GM23338 (cell line): ENCODE measurements at regions not wholly inside any gene's neighbourhood (a gene's known extent, or its start where the extent isn't known, plus 50 kb on each side); places are given as distances from the start of the nearest gene placed in this dataset.

ENCODE experiments used
- ATAC-seq: fragments of 200-7000 bp; cut with Tn5 transposase; 3 replicates; pipeline ENCODE4 v1.9.1; 2020
- DNase-seq: peaks from one replicate; pipeline ENCODE4 v3.0.0-alpha.2; 2015; ENCODE audit warnings: low spot score
- H2AFZ ChIP-seq: fragments of 200-600 bp; sonication (generic); 2 replicates; pipeline ENCODE4 v1.8.0; 2016; ENCODE audit warnings: antibody characterized with exemption, mild to moderate bottlenecking, moderate library complexity
- H3F3A ChIP-seq: fragments of 200-600 bp; sonication (generic); replicated peaks from 2 replicates; pipeline ENCODE4 v1.8.0; 2017; ENCODE audit warnings: antibody characterized with exemption, mixed run types, low read depth
- H3K27ac ChIP-seq: fragments of 200-600 bp; sonication (generic); 2 replicates; pipeline ENCODE4 v1.6.1; 2016; ENCODE audit warnings: low read depth
- H3K27me3 ChIP-seq: fragments of 200-600 bp; sonication (generic); 2 replicates; pipeline ENCODE4 v1.8.0; 2016; ENCODE audit warnings: mild to moderate bottlenecking, mixed run types, moderate library complexity; ENCODE audit not compliant: insufficient read depth
- H3K36me3 ChIP-seq: fragments of 200-600 bp; sonication (generic); 2 replicates; pipeline ENCODE4 v1.8.0; 2016; ENCODE audit warnings: mild to moderate bottlenecking; ENCODE audit not compliant: insufficient read depth
- H3K4me1 ChIP-seq: fragments of 200-600 bp; sonication (generic); 2 replicates; pipeline ENCODE4 v1.8.0; 2016; ENCODE audit warnings: mild to moderate bottlenecking, moderate library complexity; ENCODE audit not compliant: insufficient read depth
- H3K4me2 ChIP-seq: fragments of 200-600 bp; sonication (generic); 2 replicates; pipeline ENCODE4 v1.7.1; 2017; ENCODE audit warnings: mixed run types
- H3K4me3 ChIP-seq: fragments of 200-600 bp; sonication (generic); 2 replicates; pipeline ENCODE4 v1.6.1; 2016; ENCODE audit warnings: mixed run types
- H3K79me2 ChIP-seq: fragments of 200-600 bp; sonication (generic); replicated peaks from 2 replicates; pipeline ENCODE4 v1.8.0; 2017; ENCODE audit warnings: mild to moderate bottlenecking; ENCODE audit not compliant: insufficient read depth
- H3K9me2 ChIP-seq: fragments of 200-600 bp; sonication (generic); 2 replicates; pipeline ENCODE4 v1.8.0; 2017; ENCODE audit not compliant: insufficient read depth
- H4K20me1 ChIP-seq: fragments of 200-600 bp; sonication (generic); replicated peaks from 2 replicates; pipeline ENCODE4 v1.8.0; 2017; ENCODE audit warnings: mild to moderate bottlenecking; ENCODE audit not compliant: insufficient read depth
- H3K27ac Mint-ChIP-seq: 2 replicates; pipeline ENCODE4 v1.8.0; 2020; ENCODE audit warnings: inconsistent platforms, mild to moderate bottlenecking, moderate library complexity, mixed read lengths
- H3K27me3 Mint-ChIP-seq: 3 replicates; pipeline ENCODE4 v1.8.0; 2022; ENCODE audit warnings: low read depth, mild to moderate bottlenecking, moderate library complexity, mixed read lengths, inconsistent platforms; ENCODE audit not compliant: insufficient read depth, poor library complexity
- H3K36me3 Mint-ChIP-seq: 3 replicates; pipeline ENCODE4 v1.8.0; 2021; ENCODE audit warnings: low read depth, mild to moderate bottlenecking, inconsistent platforms, moderate library complexity, mixed read lengths
- H3K4me1 Mint-ChIP-seq: 3 replicates; pipeline ENCODE4 v1.8.0; 2020; ENCODE audit warnings: mild to moderate bottlenecking, inconsistent platforms, mixed read lengths
- H3K4me3 Mint-ChIP-seq: 3 replicates; pipeline ENCODE4 v1.8.0; 2021; ENCODE audit warnings: moderate library complexity, mild to moderate bottlenecking, inconsistent platforms, mixed read lengths
- H3K9me3 Mint-ChIP-seq: 3 replicates; pipeline ENCODE4 v1.8.0; 2020; ENCODE audit warnings: moderate library complexity, mild to moderate bottlenecking, inconsistent platforms, mixed read lengths
- CREB1 ChIP-seq: fragments of 250-450 bp; sonication (Bioruptor Pico); IDR thresholded peaks from 2 replicates; pipeline ENCODE4 v1.5.0; 2020; ENCODE audit warnings: low read depth, mild to moderate bottlenecking, moderate library complexity
- CTCF ChIP-seq, 2 experiments: fragments of 200-600 bp in 1 of 2; sonication (generic) in 1 of 2; conservative IDR thresholded peaks; 2 replicates each; pipeline versions ENCODE4 v1.5.1 to v1.6.1; 2016 to 2017; ENCODE audit warnings: antibody characterized with exemption in 2 of 2, low read depth in 2 of 2, mild to moderate bottlenecking in 2 of 2, moderate library complexity in 1 of 2
- ETS1 ChIP-seq: IDR thresholded peaks from 2 replicates; pipeline ENCODE4 v1.6.1; 2016; ENCODE audit warnings: antibody characterized with exemption
- EZH2 ChIP-seq: fragments of 200-600 bp; sonication (generic); IDR thresholded peaks from one replicate; pipeline ENCODE4 v1.8.0; 2017; ENCODE audit warnings: antibody characterized with exemption, mild to moderate bottlenecking, low read depth; ENCODE audit not compliant: unreplicated experiment
- EZH2phosphoT487 ChIP-seq: fragments of 200-600 bp; sonication (generic); IDR thresholded peaks from one replicate; pipeline ENCODE4 v1.8.1; 2018; ENCODE audit warnings: antibody characterized with exemption; ENCODE audit not compliant: unreplicated experiment
- JUNB ChIP-seq: IDR thresholded peaks from one replicate; pipeline ENCODE4 v1.6.1; 2016; ENCODE audit warnings: antibody characterized with exemption; ENCODE audit not compliant: unreplicated experiment
- NANOG ChIP-seq: IDR thresholded peaks from 2 replicates; pipeline ENCODE4 v1.6.1; 2016; ENCODE audit warnings: antibody characterized with exemption, borderline replicate concordance
- POLR2AphosphoS5 ChIP-seq: IDR thresholded peaks from 2 replicates; pipeline ENCODE4 v1.6.1; 2016; ENCODE audit warnings: antibody characterized with exemption, low read depth
- REST ChIP-seq: IDR thresholded peaks from one replicate; pipeline ENCODE4 v1.6.1; 2018; ENCODE audit warnings: antibody characterized with exemption; ENCODE audit not compliant: unreplicated experiment
- STAT1 ChIP-seq: IDR thresholded peaks from one replicate; pipeline ENCODE4 v1.6.1; 2016; ENCODE audit warnings: antibody characterized with exemption; ENCODE audit not compliant: unreplicated experiment
- ZNF114 ChIP-seq: fragments of 250-450 bp; sonication (Bioruptor Pico); IDR thresholded peaks from 2 replicates; pipeline ENCODE4 v1.5.0; 2020; ENCODE audit warnings: mild to moderate bottlenecking, moderate library complexity
- ZNF331 ChIP-seq: fragments of 250-450 bp; sonication (Bioruptor Pico); IDR thresholded peaks from 2 replicates; pipeline ENCODE4 v1.5.0; 2020; ENCODE audit warnings: low read depth, mild to moderate bottlenecking, moderate library complexity
- ZNF462 ChIP-seq: fragments of 250-450 bp; sonication (Bioruptor Pico); IDR thresholded peaks from 2 replicates; pipeline ENCODE4 v1.5.0; 2020; ENCODE audit warnings: mild to moderate bottlenecking, moderate library complexity

- no peak for DNase-seq
- Histone ChIP-seq H3K4me3 (no peak overlapping the region), H3K79me2 (no peaks in the 10 kb centered on the region), H3K27ac (no peak overlapping the region), H3F3A (no peaks in the 10 kb centered on the region), H2AFZ (no peak overlapping the region), H4K20me1 (no peaks in the 10 kb centered on the region), H3K27me3 (no peaks in the 10 kb centered on the region), H3K4me2 (no peak overlapping the region), H3K4me1 (no peaks in the 10 kb centered on the region), H3K9me2 (no peaks in the 10 kb centered on the region), H3K36me3 (no peaks in the 10 kb centered on the region)
- H3K27me3 Mint-ChIP-seq, result peaks cover 2% of the 10 kb centered on the region
- no peaks in the 10 kb centered on the region for H3K4me1 Mint-ChIP-seq
- H3K4me3 Mint-ChIP-seq, result no peak overlapping the region
- no peak overlapping the region for H3K27ac Mint-ChIP-seq
- ATAC-seq, result no peak
- no peaks in the 10 kb centered on the region for H3K36me3 Mint-ChIP-seq
- no peaks in the 10 kb centered on the region for H3K9me3 Mint-ChIP-seq
- TF ChIP-seq EZH2, result no peak
- TF ChIP-seq ZNF462 (CRISPR knock-in tag), result no peak
- TF ChIP-seq POLR2AphosphoS5, result no peak
- TF ChIP-seq ZNF331 (CRISPR knock-in tag), result no peak
- TF ChIP-seq ETS1, result no peak
- TF ChIP-seq ZNF114 (CRISPR knock-in tag), result no peak
- TF ChIP-seq REST, result no peak
- no peak for TF ChIP-seq EZH2phosphoT487
- no peak for TF ChIP-seq NANOG
- no peak for TF ChIP-seq CREB1
- TF ChIP-seq CTCF (conservative IDR thresholded peaks at IDR 0.05; ENCODE audit: low read depth in 2 of 2), result no peak
- no peak for TF ChIP-seq STAT1
- no peak for TF ChIP-seq JUNB
Measured at GRCh38 chr17:6304894-6305612, 129.9 kb downstream of the AIPL1 start.
